ENCODE measurements at regions not wholly inside any gene's neighbourhood (a gene's known extent, or its start where the extent isn't known, plus 50 kb on each side); places are given as distances from the start of the nearest gene placed in this dataset.
"Not testable (repeated sequence)": the region's sequence is repeated elsewhere in the genome, so short reads cannot be mapped to it uniquely, and the experiment has no call there.

DNA sequence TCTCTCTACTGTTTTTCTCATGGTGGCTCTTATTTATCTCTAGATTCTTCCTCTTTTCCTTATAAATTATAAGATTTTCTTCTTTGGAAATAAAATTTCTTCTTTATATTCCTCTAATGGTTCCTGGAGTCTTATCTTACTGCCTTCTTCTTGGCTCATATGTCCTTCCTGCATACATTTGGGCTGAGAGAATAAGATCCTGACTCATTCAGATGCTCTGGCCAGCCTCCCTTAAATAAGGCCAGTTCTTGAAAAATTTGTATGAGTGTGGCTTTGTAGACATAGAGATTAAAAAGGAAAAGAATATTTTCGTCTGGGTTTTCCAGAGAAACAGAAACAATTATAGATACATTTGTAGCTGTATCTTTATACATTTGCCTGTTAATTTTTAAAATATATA, 411.3 kb downstream of the KIF20B start:
- no peaks in the 10 kb centered on the region for H3K27me3 ChIP-seq
- no peak overlapping the region for H3K4me3 ChIP-seq
- TF ChIP-seq, protein P1, sequence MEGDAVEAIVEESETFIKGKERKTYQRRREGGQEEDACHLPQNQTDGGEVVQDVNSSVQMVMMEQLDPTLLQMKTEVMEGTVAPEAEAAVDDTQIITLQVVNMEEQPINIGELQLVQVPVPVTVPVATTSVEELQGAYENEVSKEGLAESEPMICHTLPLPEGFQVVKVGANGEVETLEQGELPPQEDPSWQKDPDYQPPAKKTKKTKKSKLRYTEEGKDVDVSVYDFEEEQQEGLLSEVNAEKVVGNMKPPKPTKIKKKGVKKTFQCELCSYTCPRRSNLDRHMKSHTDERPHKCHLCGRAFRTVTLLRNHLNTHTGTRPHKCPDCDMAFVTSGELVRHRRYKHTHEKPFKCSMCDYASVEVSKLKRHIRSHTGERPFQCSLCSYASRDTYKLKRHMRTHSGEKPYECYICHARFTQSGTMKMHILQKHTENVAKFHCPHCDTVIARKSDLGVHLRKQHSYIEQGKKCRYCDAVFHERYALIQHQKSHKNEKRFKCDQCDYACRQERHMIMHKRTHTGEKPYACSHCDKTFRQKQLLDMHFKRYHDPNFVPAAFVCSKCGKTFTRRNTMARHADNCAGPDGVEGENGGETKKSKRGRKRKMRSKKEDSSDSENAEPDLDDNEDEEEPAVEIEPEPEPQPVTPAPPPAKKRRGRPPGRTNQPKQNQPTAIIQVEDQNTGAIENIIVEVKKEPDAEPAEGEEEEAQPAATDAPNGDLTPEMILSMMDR (IDR thresholded peaks at IDR 0.05), result no peak
- TF ChIP-seq POLR2AphosphoS5 (IDR thresholded peaks at IDR 0.05), result no peak
- TF ChIP-seq POLR2A (IDR thresholded peaks at IDR 0.05), result no peak
- no peak for TF ChIP-seq EP300 (IDR thresholded peaks at IDR 0.05)
- WGBS, 2 donors, result 73 to 77% methylated on average over 1 of the region's 1 CpG
- H3K27ac ChIP-seq, result no peak overlapping the region
- no peak for DNase-seq
- no peaks in the 10 kb centered on the region for H3K9me3 ChIP-seq
- intact Hi-C loops (cut with DNase I), result no loop called here
- H3K4me1 ChIP-seq, result no peaks in the 10 kb centered on the region
- H3K36me3 ChIP-seq, result no peaks in the 10 kb centered on the region

DNA sequence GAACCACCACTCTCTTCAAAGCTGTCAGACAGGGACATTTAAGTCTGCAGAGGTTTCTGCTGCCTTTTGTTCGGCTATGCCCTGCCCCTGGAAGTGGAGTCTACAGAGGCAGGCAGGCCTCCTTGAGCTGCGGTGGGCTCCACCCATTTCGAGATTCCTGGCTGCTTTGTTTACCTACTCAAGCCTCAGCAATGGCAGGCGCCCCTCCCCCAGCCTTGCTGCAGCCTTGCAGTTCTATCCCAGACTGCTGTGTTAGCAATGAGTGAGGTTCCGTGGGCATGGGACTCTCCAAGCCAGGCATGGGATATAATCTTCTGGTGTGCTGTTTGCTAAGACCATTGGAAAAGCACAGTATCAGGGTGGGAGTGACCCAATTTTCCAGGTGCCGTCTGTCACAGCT, 417.2 kb downstream of the KIF20B start:
- H3K4me3 ChIP-seq; DNase-seq; H3K4me1 ChIP-seq; intact Hi-C loops (cut with DNase I); H3K9me3 ChIP-seq; H3K27ac ChIP-seq; H3K27me3 ChIP-seq; H3K36me3 ChIP-seq: not testable (repeated sequence)
- WGBS, 2 donors, result 84 to 88% methylated on average over 6 of the region's 6 CpGs

DNA sequence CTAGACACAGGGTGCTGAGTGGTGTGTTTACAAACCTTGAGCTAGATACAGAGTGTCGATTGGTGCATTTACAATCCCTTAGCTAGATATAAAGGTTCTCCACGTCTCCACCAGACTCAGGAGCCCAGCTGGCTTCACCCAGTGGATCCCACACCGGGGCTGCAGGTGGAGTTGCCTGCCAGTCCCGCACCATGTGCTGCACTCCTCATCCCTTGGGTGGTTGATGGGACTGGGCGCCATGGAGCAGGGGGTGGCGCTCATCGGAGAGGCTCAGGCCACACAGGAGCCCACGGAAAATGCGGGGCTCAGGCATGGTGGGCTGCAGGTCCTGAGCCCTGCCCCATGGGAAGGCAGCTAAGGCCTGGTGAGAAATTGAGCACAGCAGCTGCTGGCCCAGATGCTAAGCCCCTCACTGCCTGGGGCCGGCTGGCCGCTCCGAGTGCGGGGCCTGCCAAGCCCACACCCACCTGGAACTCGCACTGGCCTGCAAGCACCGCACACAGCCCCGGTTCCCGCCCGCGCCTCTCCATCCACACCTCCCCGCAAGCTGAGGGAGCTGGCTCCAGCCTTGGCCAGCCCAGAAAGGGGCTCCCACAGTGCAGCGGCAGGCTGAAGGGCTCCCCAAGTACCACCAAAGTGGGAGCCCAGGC, 418.4 kb downstream of the KIF20B start:
- intact Hi-C loops (cut with DNase I), result not testable (repeated sequence)

DNA sequence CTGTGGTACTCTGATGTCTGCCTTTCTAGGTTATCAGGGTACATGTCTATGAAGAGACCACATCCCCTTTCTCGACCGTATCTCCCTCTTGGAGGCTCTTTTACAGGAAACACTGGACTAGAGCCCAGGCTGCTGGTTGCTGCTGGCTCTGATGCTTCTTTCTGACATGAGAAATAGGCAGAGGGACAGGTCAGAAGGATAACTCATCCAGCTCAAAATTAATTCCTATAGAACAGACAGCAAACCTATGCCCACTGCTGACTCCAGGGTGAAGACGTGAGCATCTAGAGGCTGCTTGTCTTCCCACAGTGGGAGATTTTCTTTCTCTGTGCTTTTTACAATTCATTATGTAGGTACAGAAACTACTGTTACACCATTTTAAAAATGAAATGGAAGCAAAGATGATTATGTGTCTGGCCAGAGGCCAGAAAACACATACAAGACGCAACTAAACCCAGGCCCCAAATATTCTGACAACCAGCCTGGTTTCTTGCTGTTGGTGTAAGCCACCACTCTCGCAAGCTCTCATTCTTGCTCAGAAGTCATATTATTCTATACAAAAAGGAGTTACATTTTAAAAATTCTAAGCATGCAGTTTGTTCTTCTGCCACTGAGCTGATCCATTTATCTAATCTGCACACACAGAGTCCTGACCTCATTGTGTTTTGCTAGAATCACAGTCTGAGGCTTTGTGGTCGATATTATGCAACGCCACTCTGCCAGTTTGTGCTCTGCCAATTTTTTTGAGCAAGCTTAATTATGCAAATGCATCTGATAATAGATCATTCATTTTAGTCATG, 424.3 kb downstream of the KIF20B start:
- H3K9me3 ChIP-seq, result no peaks in the 10 kb centered on the region
- WGBS, 2 donors, result 71 to 76% methylated on average over 7 of the region's 7 CpGs
- TF ChIP-seq POLR2AphosphoS5 (IDR thresholded peaks at IDR 0.05), result no peak
- no peak for TF ChIP-seq POLR2A (IDR thresholded peaks at IDR 0.05)
- TF ChIP-seq EP300 (IDR thresholded peaks at IDR 0.05), result no peak
- TF ChIP-seq, protein P1 (IDR thresholded peaks at IDR 0.05), result no peak
- H3K4me1 ChIP-seq, result no peaks in the 10 kb centered on the region
- no peak for DNase-seq
- H3K36me3 ChIP-seq, result no peaks in the 10 kb centered on the region
- intact Hi-C loops (cut with DNase I), result no loop called here
- no peak overlapping the region for H3K27ac ChIP-seq
- no peaks in the 10 kb centered on the region for H3K27me3 ChIP-seq
- H3K4me3 ChIP-seq, result no peak overlapping the region

More for the DNA sequence above, 418.4 kb downstream of the KIF20B start:
- H3K27ac ChIP-seq, DNase-seq, H3K27me3 ChIP-seq, H3K9me3 ChIP-seq, H3K36me3 ChIP-seq, H3K4me3 ChIP-seq, H3K4me1 ChIP-seq: not testable (repeated sequence)
- 87 to 92% methylated on average over 21 of the region's 21 CpGs for WGBS, 2 donors

DNA sequence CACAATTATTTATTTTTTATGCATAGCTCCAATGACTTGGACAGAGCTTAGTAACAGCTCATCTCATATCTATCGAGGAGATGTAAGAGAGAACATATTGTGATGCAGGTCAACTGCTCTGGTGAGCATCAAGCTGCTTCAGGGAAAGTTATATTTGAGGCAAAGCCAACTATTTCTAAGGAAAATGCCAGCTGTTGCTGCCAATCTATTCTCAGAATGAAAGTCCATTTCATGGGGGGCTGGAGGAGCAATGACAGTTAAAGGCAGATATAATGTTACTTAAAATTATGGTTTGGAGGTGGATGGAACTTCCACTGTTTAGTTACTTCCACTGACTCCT, 424.8 kb downstream of the KIF20B start:
- no peaks in the 10 kb centered on the region for H3K36me3 ChIP-seq
- no peak overlapping the region for H3K27ac ChIP-seq
- H3K4me3 ChIP-seq, result no peak overlapping the region
- H3K9me3 ChIP-seq, result peaks cover 0 to 2% (median 0%) of the 10 kb centered on the region in 4 donors
- intact Hi-C loops (cut with DNase I), result no loop called here
- no peaks in the 10 kb centered on the region for H3K27me3 ChIP-seq
- TF ChIP-seq POLR2AphosphoS5 (IDR thresholded peaks at IDR 0.05), result no peak
- no peak for TF ChIP-seq EP300 (IDR thresholded peaks at IDR 0.05)
- TF ChIP-seq, protein P1 (IDR thresholded peaks at IDR 0.05), result no peak
- TF ChIP-seq POLR2A (IDR thresholded peaks at IDR 0.05), result no peak
- H3K4me1 ChIP-seq, result no peaks in the 10 kb centered on the region
- DNase-seq, result no peak
- WGBS, 2 donors, result 76 to 79% methylated on average over 1 of the region's 1 CpG

Data from sigmoid colon (tissue), 6 donors.